ENCODE measurements at regions not wholly inside any gene's neighbourhood (a gene's known extent, or its start where the extent isn't known, plus 50 kb on each side); places are given as distances from the start of the nearest gene placed in this dataset.

GRCh38 chr3:68482565-68482964 lies 449.8 kb downstream of the TAFA4 start:
- Mint-ChIP-seq H3K4me3 (ENCODE audit: unreplicated experiment) (no peak overlapping the region), H3K4me1 (ENCODE audit: low read depth, unreplicated experiment) (peaks cover 7% of the 10 kb centered on the region), H3K9me3 (ENCODE audit: unreplicated experiment) (peaks cover 9% of the 10 kb centered on the region), H3K27me3 (ENCODE audit: insufficient read depth, unreplicated experiment) (peaks cover 3% of the 10 kb centered on the region), H3K27ac (ENCODE audit: unreplicated experiment) (no peak overlapping the region), H3K36me3 (ENCODE audit: insufficient read depth, unreplicated experiment) (no peaks in the 10 kb centered on the region)
- TF ChIP-seq CTCF (IDR thresholded peaks at IDR 0.05; ENCODE audit: insufficient read depth in 1 of 2, low read depth in 1 of 2, low read length in 1 of 2, severe bottlenecking in 1 of 2, unreplicated experiment in 1 of 2) = no peak
- ChIA-PET POLR2A (no interaction called here), CTCF (no interaction called here)
- BruUV-seq (replicated peaks) = no TSS peak
- no peaks in the 10 kb centered on the region for H3K9me3 ChIP-seq
- H3K36me3 ChIP-seq (ENCODE audit: control insufficient read depth, insufficient read depth, low read length) = no peaks in the 10 kb centered on the region
- intact Hi-C loops (cut with micrococcal nuclease; ENCODE audit: unreplicated experiment) = no loop called here
- H3K4me3 ChIP-seq (ENCODE audit: low read depth, low read length) = no peak overlapping the region
- H3K27me3 ChIP-seq (replicated peaks; ENCODE audit: control insufficient read depth, insufficient read depth, low read length) = no peaks in the 10 kb centered on the region
- no peaks in the 10 kb centered on the region for H3K4me1 ChIP-seq
- no peak for DNase-seq

GRCh38 chr3:68479779-68480178 lies 452.6 kb downstream of the TAFA4 start:
- H3K27ac Mint-ChIP-seq (ENCODE audit: unreplicated experiment) = no peak overlapping the region
- BruUV-seq (replicated peaks) = no TSS peak
- peaks cover 9% of the 10 kb centered on the region for H3K9me3 Mint-ChIP-seq (ENCODE audit: unreplicated experiment)
- no peaks in the 10 kb centered on the region for H3K36me3 ChIP-seq (ENCODE audit: control insufficient read depth, insufficient read depth, low read length)
- H3K9me3 ChIP-seq = no peaks in the 10 kb centered on the region
- H3K27me3 Mint-ChIP-seq (ENCODE audit: insufficient read depth, unreplicated experiment) = peaks cover 3% of the 10 kb centered on the region
- H3K4me3 Mint-ChIP-seq (ENCODE audit: unreplicated experiment) = no peak overlapping the region
- H3K4me3 ChIP-seq (ENCODE audit: low read depth, low read length) = no peak overlapping the region
- TF ChIP-seq CTCF (IDR thresholded peaks at IDR 0.05; ENCODE audit: insufficient read depth in 1 of 2, low read depth in 1 of 2, low read length in 1 of 2, severe bottlenecking in 1 of 2, unreplicated experiment in 1 of 2) = no peak
- peaks cover 7% of the 10 kb centered on the region for H3K4me1 Mint-ChIP-seq (ENCODE audit: low read depth, unreplicated experiment)
- no peaks in the 10 kb centered on the region for H3K27me3 ChIP-seq (replicated peaks; ENCODE audit: control insufficient read depth, insufficient read depth, low read length)
- H3K4me1 ChIP-seq = no peaks in the 10 kb centered on the region
- DNase-seq = no peak
- intact Hi-C loops (cut with micrococcal nuclease; ENCODE audit: unreplicated experiment) = no loop called here
- ChIA-PET CTCF (no interaction called here), POLR2A (no interaction called here)
- no peaks in the 10 kb centered on the region for H3K36me3 Mint-ChIP-seq (ENCODE audit: insufficient read depth, unreplicated experiment)

DNA sequence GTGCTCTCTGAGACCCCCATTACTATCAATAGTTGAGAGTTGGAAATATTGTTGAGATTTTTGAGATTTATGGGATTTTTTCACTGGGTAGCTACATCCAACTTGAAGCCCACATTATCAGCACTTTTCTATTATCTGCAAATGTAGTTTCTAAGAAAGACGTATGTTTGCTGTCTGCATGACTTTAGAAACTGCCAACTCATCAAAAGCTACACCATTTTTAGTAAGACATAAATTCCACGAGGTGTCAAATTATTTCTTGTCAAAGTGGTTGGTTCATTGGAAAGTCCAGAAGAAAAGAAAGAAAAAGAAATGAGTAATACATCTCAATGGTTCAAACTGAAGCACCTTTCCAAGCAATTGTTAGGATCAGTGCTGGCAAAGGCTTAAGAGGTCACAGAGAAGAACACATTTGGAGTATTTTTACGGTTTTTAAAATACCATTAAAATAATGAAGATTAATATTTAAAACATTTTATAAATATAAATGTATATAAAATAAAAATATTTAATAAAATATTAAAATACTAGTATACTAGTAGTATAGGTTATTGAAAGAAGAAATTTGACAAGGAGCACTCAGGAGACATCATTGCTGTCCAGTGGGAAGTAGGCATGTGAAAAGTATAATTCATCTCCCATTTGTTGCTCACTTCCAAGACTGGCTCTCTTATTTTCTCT lies 463.5 kb downstream of the TAFA4 start:
- no TSS peak for BruUV-seq (replicated peaks)
- POLR2A ChIA-PET = no interaction called here
- no peak overlapping the region for H3K27ac Mint-ChIP-seq (ENCODE audit: unreplicated experiment)

More for the DNA sequence above, 463.5 kb downstream of the TAFA4 start:
- H3K4me3 Mint-ChIP-seq (ENCODE audit: unreplicated experiment) = no peak overlapping the region
- CTCF ChIA-PET = no interaction called here
- intact Hi-C loops (cut with micrococcal nuclease; ENCODE audit: unreplicated experiment) = no loop called here
- no peaks in the 10 kb centered on the region for H3K9me3 Mint-ChIP-seq (ENCODE audit: unreplicated experiment)
- Histone ChIP-seq H3K9me3 (no peaks in the 10 kb centered on the region), H3K4me3 (ENCODE audit: low read depth, low read length) (no peak overlapping the region), H3K4me1 (peaks cover 9% of the 10 kb centered on the region), H3K27me3 (replicated peaks; ENCODE audit: control insufficient read depth, insufficient read depth, low read length) (no peaks in the 10 kb centered on the region), H3K36me3 (ENCODE audit: control insufficient read depth, insufficient read depth, low read length) (no peaks in the 10 kb centered on the region)
- H3K27me3 Mint-ChIP-seq (ENCODE audit: insufficient read depth, unreplicated experiment) = no peaks in the 10 kb centered on the region
- DNase-seq = no peak
- no peaks in the 10 kb centered on the region for H3K36me3 Mint-ChIP-seq (ENCODE audit: insufficient read depth, unreplicated experiment)
- TF ChIP-seq CTCF (IDR thresholded peaks at IDR 0.05; ENCODE audit: insufficient read depth in 1 of 2, low read depth in 1 of 2, low read length in 1 of 2, severe bottlenecking in 1 of 2, unreplicated experiment in 1 of 2) = no peak
- H3K4me1 Mint-ChIP-seq (ENCODE audit: low read depth, unreplicated experiment) = peaks cover 8% of the 10 kb centered on the region
